ENCODE measurements at regions not wholly inside any gene's neighbourhood (a gene's known extent, or its start where the extent isn't known, plus 50 kb on each side); places are given as distances from the start of the nearest gene placed in this dataset.

- DNase-seq (ENCODE audit: low read depth, low spot score), result no peak
- Histone ChIP-seq H3K4me1 (ENCODE audit: control insufficient read depth, insufficient read depth, low read length) (no peaks in the 10 kb centered on the region), H3K4me3 (ENCODE audit: low read depth in 2 of 2, low read length in 2 of 2) (no peak overlapping the region), H3K27ac (ENCODE audit: low read length) (no peak overlapping the region), H3K9me3 (ENCODE audit: control insufficient read depth, insufficient read depth, low read depth, low read length) (no peaks in the 10 kb centered on the region), H3K27me3 (ENCODE audit: control insufficient read depth, insufficient read depth, low read length) (no peaks in the 10 kb centered on the region), H3K36me3 (ENCODE audit: control insufficient read depth, insufficient read depth, low read length) (no peaks in the 10 kb centered on the region)
- POLR2A ChIA-PET, result no interaction called here
- TF ChIP-seq REST (IDR thresholded peaks at IDR 0.05; ENCODE audit: insufficient read depth in 1 of 2, low read depth in 2 of 2, low read length in 1 of 2) (no peak), POLR2AphosphoS5 (IDR thresholded peaks at IDR 0.05; ENCODE audit: low read depth, low read length) (no peak), CTCF (IDR thresholded peaks at IDR 0.05) (no peak), SIN3A (IDR thresholded peaks at IDR 0.05; ENCODE audit: borderline replicate concordance, insufficient read depth, low read depth, low read length) (no peak), TCF7L2 (IDR thresholded peaks at IDR 0.05; ENCODE audit: low read depth, low read length) (no peak)
- intact Hi-C loops (cut with micrococcal nuclease; ENCODE audit: unreplicated experiment) (no loop called here), in situ Hi-C loops (cut with HindIII; ENCODE audit: low pct_unique_long_range_greater_than_20kb, low sequenced_read_pairs) (no loop called here)
- no peak for ATAC-seq
- CTCF ChIA-PET, result no interaction called here
- BruUV-seq (replicated peaks), result no TSS peak
Observed at GRCh38 chr4:82036181-82036580, 337.6 kb downstream of the HNRNPD start.

- POLR2A ChIA-PET, result no interaction called here
- H3K27ac ChIP-seq (ENCODE audit: low read length), result no peak overlapping the region
- ATAC-seq (no peak), DNase-seq (ENCODE audit: low read depth, low spot score) (no peak)
- TF ChIP-seq REST (IDR thresholded peaks at IDR 0.05; ENCODE audit: insufficient read depth in 1 of 2, low read depth in 2 of 2, low read length in 1 of 2), result no peak
- no peak for TF ChIP-seq CTCF (IDR thresholded peaks at IDR 0.05)
- TF ChIP-seq TCF7L2 (IDR thresholded peaks at IDR 0.05; ENCODE audit: low read depth, low read length), result no peak
- no peak for TF ChIP-seq SIN3A (IDR thresholded peaks at IDR 0.05; ENCODE audit: borderline replicate concordance, insufficient read depth, low read depth, low read length)
- H3K27me3 ChIP-seq (ENCODE audit: control insufficient read depth, insufficient read depth, low read length), result no peaks in the 10 kb centered on the region
- intact Hi-C loops (cut with micrococcal nuclease; ENCODE audit: unreplicated experiment) (no loop called here), in situ Hi-C loops (cut with HindIII; ENCODE audit: low pct_unique_long_range_greater_than_20kb, low sequenced_read_pairs) (no loop called here)
- H3K4me3 ChIP-seq (ENCODE audit: low read depth in 2 of 2, low read length in 2 of 2), result no peak overlapping the region
- BruUV-seq (replicated peaks), result no TSS peak
- H3K4me1 ChIP-seq (ENCODE audit: control insufficient read depth, insufficient read depth, low read length), result no peaks in the 10 kb centered on the region
- CTCF ChIA-PET, result no interaction called here
- H3K36me3 ChIP-seq (ENCODE audit: control insufficient read depth, insufficient read depth, low read length), result no peaks in the 10 kb centered on the region
- no peaks in the 10 kb centered on the region for H3K9me3 ChIP-seq (ENCODE audit: control insufficient read depth, insufficient read depth, low read depth, low read length)
Observed at GRCh38 chr4:82034878-82035277, 338.9 kb downstream of the HNRNPD start.

Measured in Panc1 (cell line).